ENCODE measurements at regions not wholly inside any gene's neighbourhood (a gene's known extent, or its start where the extent isn't known, plus 50 kb on each side); places are given as distances from the start of the nearest gene placed in this dataset.
A peak's percentile ranks its signal among the peaks of the same experiment; 100 is the strongest.
"Not testable (repeated sequence)": the region's sequence is repeated elsewhere in the genome, so short reads cannot be mapped to it uniquely, and the experiment has no call there.

DNA sequence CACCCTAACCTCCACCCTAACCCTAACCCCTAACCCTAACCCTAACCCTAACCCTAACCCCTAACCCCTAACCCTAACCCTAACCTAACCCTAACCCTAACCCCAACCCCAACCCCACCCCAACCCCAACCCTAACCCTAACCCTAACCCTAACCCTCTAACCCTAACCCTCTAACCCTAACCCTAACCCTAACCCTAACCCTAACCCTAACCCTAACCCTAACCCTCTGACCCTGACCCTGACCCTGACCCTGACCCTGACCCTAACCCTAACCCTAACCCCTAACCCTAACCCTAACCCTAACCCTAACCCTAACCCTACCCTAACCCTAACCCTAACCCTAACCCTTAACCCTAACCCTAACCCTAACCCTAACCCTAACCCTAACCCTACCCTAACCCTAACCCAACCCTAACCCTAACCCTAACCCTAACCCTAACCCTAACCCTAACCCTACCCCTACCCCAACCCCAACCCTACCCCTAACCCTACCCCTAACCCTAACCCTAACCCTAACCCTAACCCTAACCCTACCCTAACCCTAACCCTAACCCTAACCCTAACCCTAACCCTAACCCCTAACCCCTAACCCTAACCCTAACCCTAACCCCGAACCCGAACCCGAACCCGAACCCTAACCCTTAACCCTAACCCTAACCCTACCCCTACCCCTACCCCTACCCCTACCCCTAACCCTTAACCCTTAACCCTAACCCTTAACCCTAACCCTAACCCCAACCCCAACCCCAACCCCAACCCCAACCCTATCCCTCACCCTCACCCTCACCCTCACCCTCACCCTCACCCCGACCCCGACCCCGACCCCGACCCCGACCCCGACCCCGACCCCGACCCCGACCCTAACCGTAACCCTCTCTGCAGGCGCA lies 186.2 kb upstream of the CHL1 start:
- not testable (repeated sequence) for DNase-seq

DNA sequence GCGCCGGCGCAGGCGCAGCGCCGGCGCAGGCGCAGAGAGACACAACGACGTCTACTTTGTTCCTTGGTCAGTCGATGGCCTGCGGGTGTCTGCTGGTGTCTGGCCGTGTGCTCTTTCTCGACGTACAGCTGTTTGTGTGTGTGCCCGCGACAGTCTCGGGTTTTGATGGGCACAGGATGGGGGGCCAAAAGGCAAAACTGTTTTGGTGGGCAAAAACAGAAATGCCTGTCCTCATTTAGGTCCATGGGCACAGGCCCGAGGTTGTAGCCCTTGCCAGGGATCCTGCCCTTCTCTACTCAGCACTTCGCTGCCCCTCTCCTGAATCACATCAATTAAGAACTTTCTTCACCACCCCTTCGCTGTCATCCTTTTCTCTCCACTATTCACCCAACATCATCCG lies 184.8 kb upstream of the CHL1 start:
- no peak for DNase-seq

DNA sequence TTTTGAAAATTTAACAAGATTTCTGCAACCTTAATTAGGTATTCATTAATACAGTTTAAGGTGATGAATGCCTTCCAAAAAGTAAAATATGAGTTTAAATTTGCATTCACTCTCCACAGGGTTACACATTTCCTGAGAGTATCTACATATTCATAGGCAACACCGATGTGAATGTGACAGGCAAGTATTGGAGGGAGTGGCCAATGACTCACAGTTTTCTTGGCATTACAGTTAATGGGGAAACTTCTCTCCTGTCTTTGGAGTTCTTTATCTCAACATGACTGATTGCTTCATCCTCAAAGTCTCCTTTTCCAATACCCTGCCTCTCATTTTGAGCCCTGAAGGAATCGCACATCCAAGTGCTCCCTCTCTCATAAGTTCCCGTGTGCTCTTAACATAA lies 181.9 kb upstream of the CHL1 start:
- no peak for DNase-seq

DNA sequence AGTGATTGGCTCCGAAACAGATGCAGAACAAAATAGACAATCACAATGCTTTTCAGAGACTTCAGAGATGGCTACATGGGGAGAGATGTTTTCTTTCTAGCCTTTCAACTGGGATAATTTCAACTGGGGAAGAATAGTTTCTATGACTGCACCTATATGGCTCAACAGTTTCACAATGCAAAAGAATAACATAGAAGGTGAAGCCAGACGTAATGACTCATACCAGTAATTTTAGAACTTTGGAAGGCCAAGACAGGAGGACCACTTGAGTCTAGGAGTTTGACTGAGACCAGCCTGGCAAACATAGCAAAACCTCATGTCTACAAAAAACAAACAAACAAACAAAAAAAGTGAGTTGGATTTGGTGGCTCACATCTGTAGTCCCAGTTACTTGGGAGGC lies 180.2 kb upstream of the CHL1 start:
- DNase-seq = no peak

DNA sequence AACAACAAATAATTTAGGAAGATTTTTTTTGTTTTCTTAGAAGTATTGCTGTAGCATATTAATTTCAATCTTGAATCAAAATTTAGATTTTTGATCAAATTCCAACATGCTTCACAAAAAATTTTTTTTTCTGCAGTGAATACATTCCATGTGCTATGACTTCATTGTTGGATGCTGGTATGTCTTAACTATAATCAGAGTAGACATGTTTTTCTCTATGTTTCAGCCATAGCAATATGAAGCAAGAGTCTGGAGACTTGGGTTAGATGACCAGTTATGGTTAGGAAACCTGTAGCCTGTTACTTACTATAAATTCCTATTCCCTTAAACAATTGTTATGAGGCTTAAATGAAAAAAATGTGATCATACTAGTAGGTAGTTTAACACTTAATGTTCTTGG lies 176.1 kb upstream of the CHL1 start:
- no peak for DNase-seq

DNA sequence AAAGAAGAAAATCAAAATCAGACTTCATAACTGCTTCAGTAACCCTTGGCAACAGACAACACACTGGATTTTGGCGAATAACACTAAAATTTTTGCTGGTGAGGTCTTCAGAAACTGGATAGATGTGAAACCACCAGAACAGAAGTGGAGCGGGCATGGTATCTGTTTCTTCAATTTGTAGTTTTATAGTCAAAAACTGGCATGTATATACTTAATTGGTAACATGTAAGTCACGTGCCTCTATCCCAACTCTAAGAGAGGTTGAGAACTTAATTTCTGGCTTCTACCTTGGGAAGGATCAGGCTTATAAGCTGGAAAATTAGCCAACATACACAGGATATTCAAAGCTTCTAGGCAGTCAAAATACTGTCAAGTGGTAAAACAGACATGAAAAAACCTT lies 172.6 kb upstream of the CHL1 start:
- no peak for DNase-seq

DNA sequence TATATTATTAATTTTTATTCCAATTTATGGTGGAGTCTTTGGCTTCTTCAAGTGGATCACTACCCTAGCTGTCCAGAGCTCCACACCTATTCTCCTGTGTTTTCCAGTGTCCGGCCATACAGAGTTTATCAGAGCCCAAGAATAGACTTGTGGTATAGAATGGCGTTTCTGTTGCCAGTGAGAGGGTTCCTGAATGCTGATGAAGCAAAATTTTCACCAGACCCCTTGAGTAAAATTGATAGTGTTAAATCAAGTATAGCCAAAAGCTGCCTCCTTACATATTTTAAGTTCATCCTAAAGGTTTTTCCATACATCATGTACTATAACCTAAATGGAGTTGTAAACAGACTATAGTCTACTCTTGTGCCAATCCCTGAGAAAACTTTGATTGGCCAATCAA lies 171.5 kb upstream of the CHL1 start:
- DNase-seq = no peak

DNA sequence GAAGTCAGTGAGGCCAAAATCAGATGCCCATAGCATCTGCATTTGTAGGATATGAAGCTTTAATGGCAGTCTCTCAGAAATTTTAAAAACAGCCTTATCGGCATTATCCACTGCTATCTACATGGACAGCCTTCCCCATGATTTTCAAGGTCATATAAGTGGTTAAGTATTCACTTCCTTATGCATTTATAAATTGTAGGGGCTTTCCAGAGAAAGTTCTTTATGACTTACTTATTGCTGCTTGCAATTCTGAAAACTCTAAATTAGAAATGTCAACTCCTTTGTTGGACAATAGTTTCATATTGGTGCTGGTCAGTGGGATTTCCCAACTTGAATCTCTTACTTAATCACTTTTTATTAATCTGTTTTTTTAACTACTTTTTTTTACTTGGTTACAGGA lies 160.6 kb upstream of the CHL1 start:
- not testable (repeated sequence) for DNase-seq

DNA sequence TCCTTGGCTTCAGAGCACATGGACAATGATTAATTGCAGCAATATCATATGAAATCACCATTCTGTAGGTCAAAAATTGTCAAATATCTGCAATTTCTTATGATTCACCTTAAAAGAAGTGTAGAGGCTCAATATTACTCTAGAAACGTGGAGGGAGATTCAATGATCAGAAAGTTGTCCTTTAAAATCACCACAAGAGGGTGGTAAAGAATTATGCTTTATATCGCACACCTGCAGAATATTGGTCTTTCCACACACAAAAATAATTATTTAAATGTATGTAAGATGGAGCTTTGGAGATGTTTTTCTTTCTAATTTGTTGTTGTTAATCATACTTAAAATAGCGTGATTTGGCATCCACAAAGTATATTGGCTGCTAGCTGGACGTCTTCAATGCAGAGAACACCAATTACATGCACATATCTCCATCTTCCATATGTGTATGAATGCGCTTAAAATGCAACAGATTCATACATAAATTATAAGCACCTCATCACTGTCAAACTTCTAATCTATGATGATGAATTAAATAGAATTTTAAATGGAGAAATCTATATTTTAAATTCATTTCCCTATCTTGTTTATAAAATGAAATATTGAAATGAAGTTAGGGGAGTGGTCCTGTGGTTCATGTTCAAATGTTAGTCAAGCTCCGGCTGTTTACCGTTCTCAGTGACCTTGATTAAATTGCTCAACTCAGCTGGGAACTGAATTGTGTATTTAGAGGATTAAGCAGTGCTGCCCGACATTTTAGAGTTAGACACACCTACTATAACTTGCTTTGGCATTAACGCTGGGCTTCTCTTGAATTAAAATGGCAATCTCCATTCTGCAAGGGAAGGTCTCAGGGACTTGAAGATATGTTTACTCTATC lies 153.5 kb upstream of the CHL1 start:
- not testable (repeated sequence) for DNase-seq

DNA sequence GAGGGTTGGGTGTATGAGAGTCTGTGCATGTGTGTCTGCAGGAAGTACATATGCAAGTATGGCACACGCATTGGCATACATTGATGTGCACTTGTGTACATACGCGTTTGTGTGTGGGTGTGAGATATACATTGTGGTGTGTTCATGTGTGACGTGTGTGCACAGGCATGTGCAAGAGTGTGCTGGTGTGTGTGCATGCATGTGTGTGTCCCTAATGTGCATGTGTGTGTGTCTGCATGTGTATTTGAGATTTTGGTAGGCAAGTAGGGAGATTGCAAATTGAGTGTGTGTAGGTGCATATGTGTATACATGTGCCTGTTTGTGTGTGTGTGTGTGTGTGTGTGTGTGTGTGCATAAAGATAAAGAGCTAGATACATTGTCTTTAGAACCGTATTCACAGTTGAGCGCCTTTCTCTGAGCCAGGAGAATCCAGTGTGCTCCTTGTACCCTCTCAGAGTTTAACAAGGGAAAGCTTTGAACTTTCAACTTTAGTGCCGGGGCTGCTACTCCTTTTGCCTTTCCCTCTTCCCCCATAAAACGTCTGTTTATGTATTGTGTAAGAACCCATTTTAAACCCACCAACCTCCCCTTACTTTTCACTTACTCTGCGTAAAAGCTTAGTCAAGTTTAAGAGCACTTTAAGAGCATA lies 152.4 kb upstream of the CHL1 start:
- DNase-seq = no peak

DNA sequence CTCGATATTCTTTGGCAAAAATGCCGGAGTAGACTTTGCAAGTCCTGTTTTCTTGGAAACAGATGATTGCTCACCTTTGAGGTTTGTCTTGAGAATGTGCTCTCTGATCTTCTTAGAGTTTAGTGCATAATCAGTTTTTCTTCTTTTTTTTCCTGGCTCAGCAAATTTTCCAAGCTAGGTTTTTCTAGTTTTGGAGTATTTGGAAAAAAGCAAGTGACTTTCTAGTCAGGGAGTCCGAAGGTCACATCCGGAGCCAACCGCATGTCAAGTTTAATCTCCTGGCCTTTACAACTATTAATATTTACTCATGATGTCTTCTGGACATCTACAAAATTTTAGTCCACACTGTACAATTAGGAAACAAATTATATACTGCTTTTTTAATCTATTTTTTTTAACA lies 151.6 kb upstream of the CHL1 start:
- not testable (repeated sequence) for DNase-seq

DNA sequence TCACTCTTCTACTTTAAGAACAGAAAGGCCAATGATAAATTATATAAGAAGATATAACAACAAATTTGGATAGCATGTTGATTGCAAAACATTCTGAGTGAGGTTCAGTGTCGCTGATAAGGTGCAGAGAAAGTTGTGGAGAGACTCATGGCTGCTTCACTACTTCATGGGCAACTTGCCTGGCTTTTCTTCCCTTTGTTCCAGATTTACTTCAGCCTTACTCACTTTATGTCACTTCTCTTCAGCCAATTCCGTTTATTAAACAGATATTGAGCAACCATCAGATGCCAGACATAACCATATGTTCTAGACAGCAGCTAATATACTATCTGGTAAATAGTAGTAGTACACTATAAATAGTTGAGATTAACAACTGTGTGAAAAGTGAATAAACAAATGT lies 150.0 kb upstream of the CHL1 start:
- DNase-seq = no peak

DNA sequence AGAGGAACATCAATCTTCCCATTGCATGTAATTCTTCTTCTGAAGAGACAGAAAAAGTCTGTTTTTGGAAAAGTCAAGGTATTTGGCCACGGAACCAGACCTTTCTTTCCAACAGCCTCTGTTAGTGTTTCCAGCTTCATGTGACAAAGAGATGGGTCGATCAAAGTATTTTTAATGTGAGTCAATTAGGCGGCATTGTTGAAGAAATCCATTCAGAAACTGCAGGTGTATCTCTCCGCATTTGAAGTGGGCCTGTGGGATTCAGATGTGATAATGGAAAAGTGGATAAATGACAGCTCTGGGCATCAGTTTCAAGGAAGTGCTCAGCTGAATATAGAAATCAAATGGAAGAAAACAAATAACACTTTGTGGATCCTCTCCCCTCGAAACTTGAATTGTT lies 143.1 kb upstream of the CHL1 start:
- not testable (repeated sequence) for DNase-seq

DNA sequence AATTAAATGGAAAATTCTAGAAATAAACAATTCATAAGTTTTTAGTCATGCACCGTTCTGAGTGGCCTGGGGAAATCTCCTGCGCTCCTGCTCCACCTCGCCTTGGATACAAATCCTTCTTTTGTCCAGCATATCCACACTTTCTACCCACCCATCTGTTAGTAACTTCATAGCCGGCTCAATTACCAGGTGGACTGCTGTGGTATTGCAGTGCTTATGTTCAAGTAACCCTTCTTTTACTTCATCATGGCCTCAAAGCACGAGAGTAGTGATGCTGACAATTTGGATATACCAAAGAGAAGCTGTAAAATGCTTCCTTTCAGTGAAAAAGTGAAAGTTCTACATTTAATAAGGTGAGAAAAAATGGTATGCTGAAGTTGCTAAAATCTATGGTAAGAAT lies 142.3 kb upstream of the CHL1 start:
- DNase-seq = no peak

DNA sequence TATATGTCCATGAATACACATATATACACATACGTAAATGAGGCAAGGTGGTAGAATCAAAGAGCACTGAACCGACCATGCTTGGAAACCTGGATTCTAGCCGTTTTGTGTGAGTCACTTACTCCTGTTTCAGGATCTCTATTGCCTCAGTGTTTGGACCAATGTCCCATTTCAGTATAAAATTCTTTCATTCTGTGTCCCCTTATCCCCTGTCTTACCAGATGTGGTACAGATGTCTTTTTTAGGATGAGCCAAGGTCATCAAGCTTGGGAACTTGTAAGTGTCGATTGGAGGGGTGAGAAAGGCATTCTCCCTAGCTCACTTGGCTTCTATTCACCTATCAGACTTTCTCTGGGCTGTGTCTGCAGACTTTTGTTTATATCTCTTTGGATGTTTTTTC lies 139.9 kb upstream of the CHL1 start:
- DNase-seq = no peak

DNA sequence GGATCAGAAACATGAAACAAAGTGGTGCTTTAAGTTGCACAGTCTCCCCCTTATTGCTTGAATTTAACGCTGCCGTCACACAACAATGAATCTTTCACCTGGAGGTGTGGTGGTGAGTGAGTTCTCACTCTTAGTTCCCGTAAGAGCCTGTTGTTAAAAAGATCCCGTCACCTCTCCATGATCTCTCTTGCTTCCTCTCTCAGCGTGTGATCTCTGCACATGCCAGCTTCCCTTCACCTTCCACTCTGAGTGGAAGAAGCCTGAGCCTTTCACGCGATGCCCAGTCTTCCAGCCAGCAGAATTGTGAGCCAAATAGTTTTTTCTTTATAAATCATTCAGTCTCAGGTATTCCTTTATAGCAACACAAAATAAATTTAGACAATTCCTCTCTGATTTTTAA lies 136.7 kb upstream of the CHL1 start:
- no peak for DNase-seq

DNA sequence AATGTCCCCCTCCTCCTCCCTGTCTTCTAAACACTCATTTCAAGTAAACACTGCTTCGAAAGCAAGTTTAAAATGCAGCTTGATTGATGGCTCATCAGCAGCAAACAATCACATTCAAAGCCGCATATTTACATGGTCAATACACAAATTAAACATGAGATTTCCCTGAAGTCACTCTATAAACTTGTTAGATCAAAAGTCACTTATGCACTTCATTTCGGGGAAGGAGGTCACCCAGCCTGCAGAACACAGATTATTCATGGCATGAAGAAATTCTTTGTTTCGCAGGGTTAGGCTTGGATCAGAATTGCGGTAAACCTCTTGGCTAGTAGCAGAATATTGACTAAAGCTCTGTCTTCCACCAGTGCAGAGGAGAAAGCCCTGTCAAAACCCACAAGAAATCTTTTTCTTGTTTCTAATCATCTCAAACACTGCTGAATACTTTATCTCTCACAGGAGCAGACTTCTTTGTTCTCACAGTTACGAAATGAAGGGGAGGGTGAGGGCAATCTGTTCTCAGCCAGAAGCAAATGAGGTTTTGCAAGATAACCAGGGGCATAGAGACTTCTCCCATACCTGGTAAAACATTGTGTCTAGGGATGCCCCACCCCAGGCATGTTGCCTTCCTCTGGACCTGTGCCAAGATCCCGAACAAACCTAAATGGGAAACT lies 133.3 kb upstream of the CHL1 start:
- no peak for DNase-seq

DNA sequence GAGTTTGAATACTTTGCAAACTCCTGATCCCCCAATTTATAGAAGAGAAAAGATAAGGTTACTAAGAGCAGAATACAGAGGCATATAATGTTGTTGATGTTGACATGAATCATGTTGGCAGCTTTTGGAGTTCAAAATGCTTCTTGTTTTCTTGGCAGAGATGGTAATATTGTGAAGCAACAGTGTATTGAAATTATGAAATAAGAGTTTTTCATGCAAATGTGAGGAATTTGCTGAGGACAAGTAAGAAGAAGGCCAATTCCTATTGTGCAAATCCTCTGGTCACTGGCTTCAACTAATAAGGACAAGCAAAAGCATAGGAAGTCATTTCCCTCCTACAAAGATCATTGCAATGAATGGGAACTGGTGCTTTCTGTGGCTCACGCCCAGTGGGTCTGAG lies 126.9 kb upstream of the CHL1 start:
- peak; percentile 1 for DNase-seq

DNA sequence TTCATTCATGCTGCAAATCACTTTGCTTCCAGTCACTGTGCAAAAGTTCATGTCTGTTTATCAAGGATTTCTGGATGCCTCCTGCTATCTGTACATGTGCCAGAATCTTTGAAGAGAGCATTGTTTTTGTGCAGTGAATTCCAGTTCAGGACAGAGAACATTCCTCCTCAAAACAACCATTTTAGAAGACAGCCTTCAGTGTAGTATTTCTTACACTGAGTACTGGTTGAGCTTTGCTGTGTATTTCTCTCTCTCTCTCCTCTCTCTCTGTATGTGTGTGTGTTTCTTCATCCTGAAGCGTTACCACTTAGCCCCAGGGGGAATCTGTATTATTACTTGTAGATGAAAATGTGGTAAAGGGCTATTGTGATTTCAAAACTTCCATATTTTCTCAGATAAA lies 123.8 kb upstream of the CHL1 start:
- DNase-seq = no peak

DNA sequence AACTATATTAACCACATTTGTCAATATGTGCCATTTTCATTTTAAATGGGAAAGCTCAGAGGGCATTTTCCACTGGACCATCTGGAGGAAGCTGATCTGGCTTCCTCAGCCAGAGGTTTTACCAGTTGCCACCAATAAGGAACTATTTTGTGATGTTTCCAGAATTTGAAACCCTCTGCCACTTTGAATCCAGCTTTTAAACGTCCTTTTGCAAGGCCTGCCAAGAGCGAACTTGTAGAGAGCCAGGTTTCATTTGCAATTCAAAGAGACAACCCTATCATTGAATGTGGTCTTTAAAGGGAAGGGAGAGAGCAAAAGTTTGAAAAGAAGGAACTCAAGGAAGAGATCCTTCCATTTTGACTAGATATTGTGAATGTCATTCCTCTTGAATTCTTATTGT lies 123.3 kb upstream of the CHL1 start:
- DNase-seq = no peak

DNA sequence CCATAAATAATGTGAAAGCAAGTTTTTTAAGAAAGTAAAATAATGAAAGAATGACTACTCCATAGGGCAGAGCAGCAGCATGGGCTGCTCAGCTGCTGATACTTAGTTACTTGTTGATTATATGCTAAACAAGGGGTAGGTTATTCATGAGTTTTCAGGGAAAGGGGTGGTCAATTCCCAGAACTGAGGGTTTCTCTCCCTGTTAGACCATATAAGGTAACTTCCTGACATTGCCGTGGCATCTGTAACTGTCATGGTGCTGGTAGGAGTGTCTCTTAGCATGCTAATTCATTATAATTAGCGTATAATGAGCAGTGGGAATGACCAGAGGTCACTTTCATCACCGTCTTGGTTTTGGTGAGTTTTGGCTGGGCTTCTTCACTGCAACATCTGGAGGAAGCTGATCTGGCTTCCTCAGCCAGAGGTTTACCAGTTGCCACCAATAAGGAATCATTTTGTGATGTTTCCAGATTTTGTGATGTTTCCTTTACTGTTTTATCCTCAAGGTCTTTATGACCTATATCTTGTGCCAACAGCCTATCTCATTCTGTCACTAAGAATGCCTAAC lies 121.8 kb upstream of the CHL1 start:
- DNase-seq = no peak

DNA sequence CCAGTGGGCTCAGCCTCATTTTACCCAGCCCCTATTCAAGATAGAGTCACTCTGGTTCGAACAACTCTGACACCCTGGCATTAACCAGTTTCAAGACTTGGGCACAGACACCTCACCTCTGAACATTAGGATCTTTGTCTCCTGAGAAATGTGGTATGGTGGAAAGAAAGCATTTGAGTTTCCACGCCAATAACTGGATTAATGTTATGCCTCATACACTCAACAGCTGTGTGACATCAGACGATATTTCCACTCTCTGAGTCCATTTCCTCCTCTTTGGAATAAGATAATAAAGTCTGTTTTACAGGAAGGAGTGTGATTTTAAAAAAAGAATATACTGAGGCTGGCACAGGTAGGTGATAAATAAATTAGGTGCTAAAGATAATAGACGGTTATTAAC lies 121.3 kb upstream of the CHL1 start:
- no peak for DNase-seq

DNA sequence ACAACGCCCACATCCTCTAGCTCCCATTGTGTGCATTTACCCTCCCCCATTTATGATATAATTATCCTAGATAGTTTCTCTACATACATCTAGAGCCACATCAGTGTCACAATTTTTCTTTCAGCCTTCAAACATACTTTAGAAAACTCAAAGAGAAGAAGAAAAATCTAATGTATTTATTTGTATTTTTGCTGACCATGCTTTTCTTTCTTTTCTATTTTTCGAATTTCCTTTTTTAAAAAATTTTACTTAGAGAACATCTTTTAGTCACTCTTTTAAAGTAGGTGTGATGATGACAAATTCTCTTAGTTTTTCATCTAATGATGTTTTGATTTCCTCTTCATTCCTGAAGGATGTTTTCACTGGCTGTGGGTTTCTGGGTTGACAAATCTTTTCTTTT lies 117.0 kb upstream of the CHL1 start:
- DNase-seq = no peak

Data from MV-4-11 (cell line).